GM21786 (cell line): ENCODE measurements at regions not wholly inside any gene's neighbourhood (a gene's known extent, or its start where the extent isn't known, plus 50 kb on each side); places are given as distances from the start of the nearest gene placed in this dataset.
A peak's percentile ranks its signal among the peaks of the same experiment; 100 is the strongest.
"Not testable (repeated sequence)": the region's sequence is repeated elsewhere in the genome, so short reads cannot be mapped to it uniquely, and the experiment has no call there.

ENCODE experiments used
- ATAC-seq: cut with Tn5 transposase; IDR thresholded peaks from one replicate; pipeline ENCODE4 v1.9.1; 2021; ENCODE audit not compliant: unreplicated experiment

DNA sequence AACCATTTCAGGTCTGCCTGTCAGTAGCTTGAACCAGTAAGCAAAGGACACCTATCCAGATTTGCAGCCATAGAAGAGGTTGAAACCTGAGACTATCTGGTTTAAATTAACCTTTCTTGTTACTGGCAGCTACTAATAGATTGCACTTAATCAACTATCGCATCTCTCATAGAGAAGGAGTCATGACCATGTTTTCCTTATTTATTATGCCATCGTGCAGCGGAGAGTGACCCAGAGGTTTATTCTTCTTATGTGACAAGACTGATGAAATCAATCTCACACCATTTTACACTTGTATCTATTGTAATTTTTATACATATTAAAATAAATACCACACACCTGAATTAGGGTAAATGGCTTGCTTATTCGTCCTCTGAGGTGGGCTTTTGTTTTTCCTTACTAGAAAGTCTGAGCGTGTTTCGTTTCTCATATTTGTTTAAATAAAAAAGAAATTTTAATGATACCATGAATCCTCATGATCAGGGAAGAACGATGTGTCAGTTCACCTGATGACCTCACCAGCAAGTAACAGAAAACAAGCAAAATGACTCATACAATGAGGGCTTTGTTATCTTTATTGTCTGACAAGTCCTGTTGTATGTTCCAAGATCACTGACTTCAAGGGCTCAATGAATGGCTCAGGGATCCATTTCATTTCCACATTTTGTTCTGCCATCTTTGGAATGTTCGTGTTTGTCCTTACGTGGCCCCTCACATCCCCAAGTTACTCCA lies 379.5 kb upstream of the DPH6 start:
- ATAC-seq = no peak

GRCh38 chr15:35926007-35926380 lies 380.0 kb upstream of the DPH6 start:
- ATAC-seq = no peak

DNA sequence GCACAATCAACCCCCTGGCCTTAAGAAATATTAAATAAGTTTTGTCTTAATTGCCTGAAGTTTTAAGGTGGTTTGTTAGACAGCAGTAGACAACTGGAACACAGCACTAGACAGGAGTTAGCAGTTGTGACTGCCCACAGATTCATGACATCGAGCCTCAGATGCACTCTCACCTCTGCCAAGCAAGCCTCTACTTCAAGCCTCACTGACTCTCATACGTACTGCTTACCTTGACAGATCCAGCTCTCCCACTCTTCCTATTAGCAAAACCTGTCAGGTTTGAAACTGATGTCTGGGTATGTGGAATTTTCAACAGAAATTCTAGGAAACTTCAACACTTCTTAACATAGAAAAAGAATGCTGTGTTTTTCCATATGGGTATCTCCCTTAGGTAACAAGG lies 382.9 kb upstream of the DPH6 start:
- no peak for ATAC-seq

GRCh38 chr15:35929740-35930444 lies 383.9 kb upstream of the DPH6 start:
- ATAC-seq = peak; percentile 54

DNA sequence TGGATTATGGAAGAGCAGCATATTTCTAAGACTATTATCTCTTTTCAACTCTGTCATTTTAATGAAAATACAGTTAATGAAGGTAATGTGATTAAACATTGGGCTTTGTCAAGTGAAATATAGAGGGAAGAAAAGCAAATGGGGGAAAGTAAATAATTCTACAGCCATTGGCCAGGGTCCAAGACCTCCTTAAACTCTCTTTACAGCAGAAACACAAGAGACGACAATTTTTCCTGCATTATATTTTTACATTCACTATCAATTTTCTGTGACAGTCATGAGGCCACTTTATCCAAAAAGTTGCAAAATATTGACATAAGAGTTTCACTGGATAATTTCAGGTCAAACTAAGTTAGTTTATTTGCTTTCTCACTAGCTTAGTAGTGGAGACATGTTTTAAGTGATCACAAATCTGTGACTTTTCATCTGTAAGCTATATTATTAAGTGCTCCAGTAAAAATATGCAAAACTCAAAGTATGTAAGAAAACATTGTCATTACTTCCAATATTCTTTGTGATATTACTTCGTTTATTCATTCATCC lies 385.9 kb upstream of the DPH6 start:
- ATAC-seq = no peak

- ATAC-seq = no peak
These were observed 386.6 kb upstream of the DPH6 start for GRCh38 chr15:35932531-35932930.

DNA sequence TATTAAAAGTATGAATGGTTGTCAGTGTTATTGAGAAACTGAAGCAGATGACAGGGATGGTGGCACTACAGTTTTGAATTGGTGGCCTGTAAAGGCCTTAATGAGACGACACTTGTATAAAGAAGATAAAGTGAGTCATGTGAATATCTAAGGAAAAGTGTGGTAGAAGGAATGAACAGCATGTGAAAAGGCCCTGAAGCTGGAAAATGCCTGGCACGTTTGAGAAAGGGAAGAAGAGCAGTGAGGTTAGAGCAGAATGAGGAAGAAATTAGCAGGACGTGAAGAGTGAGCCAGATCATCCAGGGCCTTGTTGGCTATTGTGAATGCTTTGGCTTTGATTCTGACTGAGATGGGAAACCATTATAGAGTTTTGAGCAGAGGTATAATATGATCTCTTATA lies 387.6 kb upstream of the DPH6 start:
- ATAC-seq = no peak

DNA sequence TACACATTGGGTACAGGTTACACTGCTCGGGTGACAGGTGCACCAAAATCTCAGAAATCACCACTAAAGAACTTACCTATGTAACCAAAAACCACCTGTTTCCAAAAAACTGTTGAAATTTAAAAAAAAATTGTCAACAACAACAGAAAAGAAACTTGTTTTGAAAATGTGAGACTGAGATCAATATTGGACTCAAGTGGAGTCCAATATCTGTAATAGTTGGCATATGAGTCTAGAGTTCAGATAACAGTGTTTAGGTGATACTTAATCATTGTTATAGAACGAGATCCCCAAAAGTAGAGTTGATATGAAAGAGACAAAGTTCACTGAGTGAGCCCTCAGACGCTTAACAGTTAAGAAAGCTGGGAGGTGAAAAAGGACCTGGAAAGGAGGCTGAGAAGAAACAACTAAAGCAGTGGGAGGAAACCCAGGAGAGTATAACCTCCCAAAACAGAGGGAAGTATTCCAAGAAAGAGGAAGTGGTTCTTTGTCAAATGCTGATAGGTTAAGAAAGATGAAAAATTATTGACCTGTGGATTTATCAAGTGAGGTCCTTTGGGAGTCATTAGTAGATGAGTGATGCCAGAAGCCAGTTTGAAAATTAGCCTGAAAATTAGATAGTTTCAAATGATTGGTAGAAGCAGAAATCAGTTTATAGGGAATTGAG lies 388.6 kb upstream of the DPH6 start:
- ATAC-seq = no peak

DNA sequence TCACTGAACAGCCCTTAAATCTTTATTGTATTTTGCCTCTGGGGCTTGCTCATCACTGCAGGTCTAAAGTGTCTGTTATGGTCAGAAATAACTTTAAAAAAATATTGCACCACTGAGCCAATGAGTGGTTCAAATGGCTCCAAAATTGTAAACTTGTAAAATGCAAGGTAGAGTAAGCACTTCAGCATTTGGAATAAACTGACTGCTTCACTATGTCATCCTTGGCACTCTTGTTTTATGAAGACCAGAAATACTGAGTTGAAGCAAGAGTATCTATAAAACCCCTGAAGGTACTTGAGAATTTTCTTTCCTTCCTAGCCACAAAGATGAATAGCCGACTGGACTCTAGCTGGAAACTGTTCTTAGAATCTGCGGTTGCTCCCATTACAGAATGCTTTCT lies 390.3 kb upstream of the DPH6 start:
- ATAC-seq = no peak

- ATAC-seq = no peak
These were observed 391.4 kb upstream of the DPH6 start for GRCh38 chr15:35937380-35937779.

DNA sequence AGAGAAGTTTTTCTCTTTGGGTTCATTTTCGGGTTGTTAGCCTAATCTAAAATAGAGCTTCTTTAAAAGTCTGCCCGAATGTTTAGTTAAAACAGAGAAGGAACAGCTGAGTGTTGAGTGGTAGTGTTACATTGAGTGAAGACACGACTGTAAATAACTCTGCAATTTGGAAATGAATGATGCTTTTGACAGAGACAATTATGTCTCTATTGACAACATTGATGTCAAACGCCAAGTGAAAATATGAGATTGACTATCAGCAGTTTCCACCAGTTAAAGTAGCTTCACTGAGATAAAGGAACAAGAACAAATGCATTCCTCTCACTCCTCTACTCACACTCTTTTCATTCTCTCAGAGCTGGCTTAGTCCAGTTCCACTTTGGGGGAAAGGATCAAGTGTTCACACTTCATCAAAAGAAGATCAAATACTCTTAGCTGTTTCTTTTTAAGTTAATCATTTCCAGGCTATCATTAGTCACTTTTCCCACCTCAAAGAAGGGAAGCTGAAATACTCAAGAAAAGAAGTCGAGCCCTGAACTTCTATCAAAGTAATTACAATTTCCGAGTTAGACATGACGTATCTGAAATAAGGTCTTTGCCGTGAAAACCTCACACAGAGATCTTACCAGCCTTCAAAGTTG lies 399.1 kb upstream of the DPH6 start:
- no peak for ATAC-seq

DNA sequence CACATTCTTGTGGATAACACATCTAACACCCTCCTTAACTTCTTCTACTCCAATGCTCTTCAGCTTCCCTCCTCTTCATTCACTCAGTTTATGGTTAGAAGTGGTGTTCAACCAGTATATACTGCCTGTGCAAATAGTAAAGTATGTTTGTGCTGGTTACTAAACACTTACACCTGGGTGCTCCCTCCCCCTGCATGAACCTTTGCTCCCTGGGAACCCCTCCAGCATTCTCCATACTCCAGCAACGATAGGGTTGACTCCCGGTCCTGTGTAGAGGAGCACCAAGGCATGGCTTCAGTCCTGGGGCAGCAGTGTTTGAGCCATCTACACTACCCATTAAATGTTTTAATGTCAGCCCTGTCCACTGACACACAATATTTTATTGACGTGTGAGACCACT lies 407.5 kb upstream of the DPH6 start:
- no peak for ATAC-seq

- no peak for ATAC-seq
These were observed 410.1 kb upstream of the DPH6 start for GRCh38 chr15:35956056-35956455.

- no peak for ATAC-seq
These were observed 412.1 kb upstream of the DPH6 start for GRCh38 chr15:35958021-35958420.

DNA sequence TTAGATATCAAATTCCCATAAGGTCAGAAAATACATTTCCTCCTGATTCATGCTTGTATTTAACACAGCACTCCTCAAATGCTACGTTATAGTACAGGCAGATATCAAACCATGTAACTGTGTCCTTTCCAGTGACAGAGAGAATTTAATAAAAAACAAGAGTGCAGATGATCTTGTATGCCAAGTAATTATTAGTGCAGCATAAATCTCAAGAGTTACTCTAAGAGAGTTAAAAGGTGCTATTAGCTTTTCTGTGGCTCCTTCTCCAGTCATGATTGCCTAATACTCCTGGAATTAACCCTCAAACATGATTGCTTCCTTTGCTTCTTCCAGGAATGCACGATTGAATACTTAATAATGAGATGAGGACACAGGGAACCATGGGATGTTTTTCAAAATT lies 413.0 kb upstream of the DPH6 start:
- no peak for ATAC-seq

- ATAC-seq = no peak
These were observed 417.4 kb upstream of the DPH6 start for GRCh38 chr15:35963326-35963725.

- no peak for ATAC-seq
These were observed 420.8 kb upstream of the DPH6 start for GRCh38 chr15:35966781-35967180.

- ATAC-seq = not testable (repeated sequence)
These were observed 422.0 kb upstream of the DPH6 start for GRCh38 chr15:35967968-35968367.

DNA sequence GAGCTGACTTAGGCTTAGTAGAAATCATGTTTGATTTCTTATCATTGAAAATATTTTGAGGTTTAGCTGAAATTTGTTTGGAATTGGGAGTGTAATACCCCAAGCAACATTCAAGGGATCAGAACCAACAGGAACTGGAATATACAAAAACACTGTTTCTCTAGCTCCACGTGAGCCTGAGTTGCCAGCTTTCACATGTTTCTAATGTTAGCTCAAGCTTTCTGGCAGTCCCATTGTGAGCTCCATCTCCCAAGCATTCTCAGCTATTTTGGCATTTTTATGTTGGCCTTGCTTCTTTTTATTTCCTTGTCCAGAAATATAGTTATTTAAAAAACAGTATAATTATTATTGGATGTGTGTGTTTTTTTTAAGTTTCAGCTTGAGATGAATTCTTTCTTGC lies 427.1 kb upstream of the DPH6 start:
- no peak for ATAC-seq

- no peak for ATAC-seq
These were observed 428.1 kb upstream of the DPH6 start for GRCh38 chr15:35974052-35974451.

- ATAC-seq = no peak
These were observed 430.0 kb upstream of the DPH6 start for GRCh38 chr15:35975941-35976340.

GRCh38 chr15:35979608-35980007 lies 433.6 kb upstream of the DPH6 start:
- no peak for ATAC-seq
